Neural cell (in vitro differentiated cells): ENCODE measurements at regions not wholly inside any gene's neighbourhood (a gene's known extent, or its start where the extent isn't known, plus 50 kb on each side); places are given as distances from the start of the nearest gene placed in this dataset.

Experiments used
- EP300 ChIP-seq: fragments of 450-650 bp; conservative IDR thresholded peaks from 2 replicates; pipeline ENCODE4 v1.6.1; 2014; ENCODE audit warnings: antibody characterized with exemption, mild to moderate bottlenecking, moderate library complexity; ENCODE audit not compliant: poor library complexity, severe bottlenecking
- EZH2 ChIP-seq: fragments of 200-600, 300-800 bp; shearing (Covaris generic), sonication (generic); IDR thresholded peaks from 2 replicates; pipeline ENCODE4 v1.6.1; 2014; ENCODE audit warnings: antibody characterized with exemption, low read length, borderline replicate concordance, mild to moderate bottlenecking; ENCODE audit not compliant: insufficient read depth, poor library complexity, severe bottlenecking
- POLR2AphosphoS5 ChIP-seq: IDR thresholded peaks from 2 replicates; pipeline ENCODE4 v1.6.1; 2012
- RAD21 ChIP-seq: fragments of 450-650 bp; conservative IDR thresholded peaks from 2 replicates; pipeline ENCODE4 v1.6.1; 2014; ENCODE audit warnings: antibody characterized with exemption, mild to moderate bottlenecking, moderate library complexity
- SMC3 ChIP-seq: fragments of 450-650 bp; conservative IDR thresholded peaks from 2 replicates; pipeline ENCODE4 v1.6.1; 2014; ENCODE audit warnings: antibody characterized with exemption, mild to moderate bottlenecking, moderate library complexity; ENCODE audit not compliant: poor library complexity
- TAF1 ChIP-seq: IDR thresholded peaks from 2 replicates; pipeline ENCODE4 v1.6.1; 2012; ENCODE audit warnings: low read depth
- TF ChIP-seq, protein P1 (sequence below): fragments of 450-650 bp; IDR thresholded peaks from 2 replicates; pipeline ENCODE4 v1.5.1; 2014; ENCODE audit warnings: antibody characterized with exemption, mild to moderate bottlenecking, moderate library complexity; ENCODE audit not compliant: poor library complexity, severe bottlenecking
- TF ChIP-seq, protein P2 (sequence below): IDR thresholded peaks from 2 replicates; pipeline ENCODE4 v1.6.1; 2012; ENCODE audit warnings: borderline replicate concordance

DNA sequence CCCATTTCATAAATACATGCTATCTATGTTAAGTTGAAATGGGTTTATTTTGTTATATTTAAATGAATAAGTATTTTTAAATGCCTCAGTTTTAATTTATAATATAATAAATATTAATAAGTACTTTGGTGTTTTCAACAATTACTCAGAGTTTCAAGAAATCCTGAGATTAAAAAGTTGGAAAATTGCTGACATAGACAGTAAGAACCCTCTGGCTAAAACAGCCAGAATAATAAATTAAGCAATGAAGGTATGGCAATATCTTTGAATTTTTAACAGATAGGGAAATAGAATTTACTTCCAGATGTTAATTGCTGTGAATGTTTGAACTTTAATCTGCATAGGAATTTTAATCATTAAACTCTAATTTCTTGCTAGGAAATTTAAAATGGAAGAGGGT is 83.6 kb downstream of the ZNF622 start:
- TF ChIP-seq SMC3 (no peak), POLR2AphosphoS5 (no peak), TAF1 (no peak), EP300 (no peak), RAD21 (no peak), EZH2 (no peak)
- TF ChIP-seq, protein P1, sequence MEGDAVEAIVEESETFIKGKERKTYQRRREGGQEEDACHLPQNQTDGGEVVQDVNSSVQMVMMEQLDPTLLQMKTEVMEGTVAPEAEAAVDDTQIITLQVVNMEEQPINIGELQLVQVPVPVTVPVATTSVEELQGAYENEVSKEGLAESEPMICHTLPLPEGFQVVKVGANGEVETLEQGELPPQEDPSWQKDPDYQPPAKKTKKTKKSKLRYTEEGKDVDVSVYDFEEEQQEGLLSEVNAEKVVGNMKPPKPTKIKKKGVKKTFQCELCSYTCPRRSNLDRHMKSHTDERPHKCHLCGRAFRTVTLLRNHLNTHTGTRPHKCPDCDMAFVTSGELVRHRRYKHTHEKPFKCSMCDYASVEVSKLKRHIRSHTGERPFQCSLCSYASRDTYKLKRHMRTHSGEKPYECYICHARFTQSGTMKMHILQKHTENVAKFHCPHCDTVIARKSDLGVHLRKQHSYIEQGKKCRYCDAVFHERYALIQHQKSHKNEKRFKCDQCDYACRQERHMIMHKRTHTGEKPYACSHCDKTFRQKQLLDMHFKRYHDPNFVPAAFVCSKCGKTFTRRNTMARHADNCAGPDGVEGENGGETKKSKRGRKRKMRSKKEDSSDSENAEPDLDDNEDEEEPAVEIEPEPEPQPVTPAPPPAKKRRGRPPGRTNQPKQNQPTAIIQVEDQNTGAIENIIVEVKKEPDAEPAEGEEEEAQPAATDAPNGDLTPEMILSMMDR, result no peak
- TF ChIP-seq, protein P2, sequence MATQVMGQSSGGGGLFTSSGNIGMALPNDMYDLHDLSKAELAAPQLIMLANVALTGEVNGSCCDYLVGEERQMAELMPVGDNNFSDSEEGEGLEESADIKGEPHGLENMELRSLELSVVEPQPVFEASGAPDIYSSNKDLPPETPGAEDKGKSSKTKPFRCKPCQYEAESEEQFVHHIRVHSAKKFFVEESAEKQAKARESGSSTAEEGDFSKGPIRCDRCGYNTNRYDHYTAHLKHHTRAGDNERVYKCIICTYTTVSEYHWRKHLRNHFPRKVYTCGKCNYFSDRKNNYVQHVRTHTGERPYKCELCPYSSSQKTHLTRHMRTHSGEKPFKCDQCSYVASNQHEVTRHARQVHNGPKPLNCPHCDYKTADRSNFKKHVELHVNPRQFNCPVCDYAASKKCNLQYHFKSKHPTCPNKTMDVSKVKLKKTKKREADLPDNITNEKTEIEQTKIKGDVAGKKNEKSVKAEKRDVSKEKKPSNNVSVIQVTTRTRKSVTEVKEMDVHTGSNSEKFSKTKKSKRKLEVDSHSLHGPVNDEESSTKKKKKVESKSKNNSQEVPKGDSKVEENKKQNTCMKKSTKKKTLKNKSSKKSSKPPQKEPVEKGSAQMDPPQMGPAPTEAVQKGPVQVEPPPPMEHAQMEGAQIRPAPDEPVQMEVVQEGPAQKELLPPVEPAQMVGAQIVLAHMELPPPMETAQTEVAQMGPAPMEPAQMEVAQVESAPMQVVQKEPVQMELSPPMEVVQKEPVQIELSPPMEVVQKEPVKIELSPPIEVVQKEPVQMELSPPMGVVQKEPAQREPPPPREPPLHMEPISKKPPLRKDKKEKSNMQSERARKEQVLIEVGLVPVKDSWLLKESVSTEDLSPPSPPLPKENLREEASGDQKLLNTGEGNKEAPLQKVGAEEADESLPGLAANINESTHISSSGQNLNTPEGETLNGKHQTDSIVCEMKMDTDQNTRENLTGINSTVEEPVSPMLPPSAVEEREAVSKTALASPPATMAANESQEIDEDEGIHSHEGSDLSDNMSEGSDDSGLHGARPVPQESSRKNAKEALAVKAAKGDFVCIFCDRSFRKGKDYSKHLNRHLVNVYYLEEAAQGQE, result no peak
